Vagina (tissue), 2 donors: ENCODE measurements at regions not wholly inside any gene's neighbourhood (a gene's known extent, or its start where the extent isn't known, plus 50 kb on each side); places are given as distances from the start of the nearest gene placed in this dataset.

Experiments used
- CTCF ChIP-seq, 3 experiments: fragments of 450-650 bp in 2 of 3; fragments of 200-600 bp in 1 of 3; sonication (generic) in 1 of 3; IDR thresholded peaks; one replicate each; pipeline ENCODE4 v1.5.1; 2017 to 2019; ENCODE audit warnings: antibody characterized with exemption in 3 of 3, mild to moderate bottlenecking in 2 of 3, moderate library complexity in 2 of 3
- POLR2A ChIP-seq, 2 donors: fragments of 450-650 bp; IDR thresholded peaks; one replicate each; pipeline ENCODE4 v1.6.1; 2017; ENCODE audit warnings: antibody characterized with exemption in 2 of 2, mild to moderate bottlenecking in 2 of 2, moderate library complexity in 2 of 2
- POLR2AphosphoS5 ChIP-seq, 2 donors: sonication (generic); formaldehyde crosslinking; IDR thresholded peaks; one replicate each; pipeline ENCODE4 v1.9.0; 2017; ENCODE audit warnings: antibody characterized with exemption in 2 of 2, mild to moderate bottlenecking in 2 of 2, low read depth in 1 of 2; ENCODE audit not compliant: insufficient read depth in 1 of 2

- no peak for TF ChIP-seq CTCF (IDR thresholded peaks at IDR 0.05)
- no peak for TF ChIP-seq POLR2A (IDR thresholded peaks at IDR 0.05)
- no peak for TF ChIP-seq POLR2AphosphoS5 (IDR thresholded peaks at IDR 0.05; ENCODE audit: insufficient read depth in 1 of 2, low read depth in 1 of 2)
These were observed 109.7 kb upstream of the MDGA2 start for GRCh38 chr14:47785058-47785457.
